Lower leg skin (tissue), 4 donors: ENCODE measurements at regions not wholly inside any gene's neighbourhood (a gene's known extent, or its start where the extent isn't known, plus 50 kb on each side); places are given as distances from the start of the nearest gene placed in this dataset.

Source experiments
- DNase-seq, 2 donors: peaks; one replicate each; pipeline ENCODE4 v3.0.0-alpha.2; 2019; ENCODE audit warnings: low spot score in 2 of 2
- H3K4me3 ChIP-seq: fragments of 200-600 bp; sonication (generic); 2 replicates; pipeline ENCODE4 v1.5.1; 2017; ENCODE audit warnings: mild to moderate bottlenecking, low read depth; ENCODE audit not compliant: poor library complexity, severe bottlenecking
- POLR2A ChIP-seq, 2 donors: fragments of 450-650 bp; IDR thresholded peaks; one replicate each; pipeline ENCODE4 v1.6.1; 2016 to 2017; ENCODE audit warnings: antibody characterized with exemption in 2 of 2, mild to moderate bottlenecking in 1 of 2, moderate library complexity in 1 of 2
- WGBS, 2 donors: methylation state at CpG; one replicate each; pipeline ENCODE4 v1.1.5; 2018; 5-methylcytosine and 5-hydroxymethylcytosine counted together
- intact Hi-C: fragments of 100-400 bp; cut with DNase I; formaldehyde crosslinking; loops from one replicate; pipeline ENCODE4 v1.15.0; 2023; ENCODE audit warnings: low total_unique reads
- TF ChIP-seq, protein P1 (sequence below), 3 donors: fragments of 450-650 bp; IDR thresholded peaks; one replicate each; pipeline ENCODE4 v1.5.1; 2016; ENCODE audit warnings: antibody characterized with exemption in 3 of 3, mild to moderate bottlenecking in 3 of 3, moderate library complexity in 2 of 3

DNA sequence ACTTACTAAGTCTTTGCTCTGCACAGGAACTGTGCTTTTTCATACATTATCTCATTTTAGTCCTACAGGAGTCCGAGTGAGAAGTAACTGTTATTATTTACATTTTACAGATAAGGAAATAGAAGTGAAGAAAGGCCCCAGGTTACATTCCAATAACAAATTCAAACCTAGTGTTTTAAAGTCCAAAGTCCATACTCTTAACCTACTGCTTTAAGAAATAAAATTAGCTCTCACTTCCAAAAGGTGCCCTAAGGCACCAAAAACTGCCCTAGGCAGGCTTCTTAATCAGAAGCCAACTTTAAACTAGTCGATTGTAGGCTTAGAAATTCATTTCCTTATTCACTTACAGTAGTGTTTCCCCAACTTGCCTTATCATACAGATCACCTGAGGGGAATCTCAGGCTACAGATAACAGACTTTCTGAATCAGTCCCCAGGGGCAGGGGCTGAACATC lies 555.9 kb downstream of the DIAPH3 start:
- no peak overlapping the region for H3K4me3 ChIP-seq
- no peak for TF ChIP-seq POLR2A (IDR thresholded peaks at IDR 0.05)
- TF ChIP-seq, protein P1, sequence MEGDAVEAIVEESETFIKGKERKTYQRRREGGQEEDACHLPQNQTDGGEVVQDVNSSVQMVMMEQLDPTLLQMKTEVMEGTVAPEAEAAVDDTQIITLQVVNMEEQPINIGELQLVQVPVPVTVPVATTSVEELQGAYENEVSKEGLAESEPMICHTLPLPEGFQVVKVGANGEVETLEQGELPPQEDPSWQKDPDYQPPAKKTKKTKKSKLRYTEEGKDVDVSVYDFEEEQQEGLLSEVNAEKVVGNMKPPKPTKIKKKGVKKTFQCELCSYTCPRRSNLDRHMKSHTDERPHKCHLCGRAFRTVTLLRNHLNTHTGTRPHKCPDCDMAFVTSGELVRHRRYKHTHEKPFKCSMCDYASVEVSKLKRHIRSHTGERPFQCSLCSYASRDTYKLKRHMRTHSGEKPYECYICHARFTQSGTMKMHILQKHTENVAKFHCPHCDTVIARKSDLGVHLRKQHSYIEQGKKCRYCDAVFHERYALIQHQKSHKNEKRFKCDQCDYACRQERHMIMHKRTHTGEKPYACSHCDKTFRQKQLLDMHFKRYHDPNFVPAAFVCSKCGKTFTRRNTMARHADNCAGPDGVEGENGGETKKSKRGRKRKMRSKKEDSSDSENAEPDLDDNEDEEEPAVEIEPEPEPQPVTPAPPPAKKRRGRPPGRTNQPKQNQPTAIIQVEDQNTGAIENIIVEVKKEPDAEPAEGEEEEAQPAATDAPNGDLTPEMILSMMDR (IDR thresholded peaks at IDR 0.05) = no peak
- no peak for DNase-seq
- WGBS, 2 donors = 43 to 44% methylated on average over 1 to 2 of the region's 2 CpGs
- intact Hi-C loops = no loop called here

DNA sequence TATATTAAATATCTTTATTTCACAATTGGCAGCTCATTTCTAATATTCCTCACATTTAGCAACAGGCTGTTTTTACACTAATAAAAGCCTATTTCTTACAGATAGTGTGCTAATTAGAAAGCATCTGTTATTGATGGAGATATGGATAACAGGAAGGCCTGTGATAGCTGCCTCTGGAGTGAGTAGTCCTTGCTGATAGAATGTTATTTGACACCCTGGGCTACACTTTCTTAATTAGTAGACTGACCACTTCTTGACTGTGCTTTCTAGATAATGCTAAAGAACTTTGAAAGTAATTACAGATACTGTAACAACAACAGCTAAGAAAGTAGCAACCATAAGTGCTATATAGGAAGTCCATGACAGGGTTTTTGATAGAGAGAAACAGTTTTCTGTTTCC lies 554.3 kb downstream of the DIAPH3 start:
- DNase-seq = no peak
- no peak overlapping the region for H3K4me3 ChIP-seq
- intact Hi-C loops = no loop called here
- TF ChIP-seq, protein P1 (IDR thresholded peaks at IDR 0.05) = no peak
- no peak for TF ChIP-seq POLR2A (IDR thresholded peaks at IDR 0.05)
